Activated CD4-positive, alpha-beta memory T cell treated with anti-CD3 and anti-CD28 coated beads for 36 hours (primary cell): ENCODE measurements at regions not wholly inside any gene's neighbourhood (a gene's known extent, or its start where the extent isn't known, plus 50 kb on each side); places are given as distances from the start of the nearest gene placed in this dataset.

ENCODE experiments used
- CTCF ChIA-PET: fragments of 350-600 bp; sonication (Branson Sonifier 250); formaldehyde crosslinking; loops from one replicate; lab custom pipeline; 2021; ENCODE audit warnings: antibody characterized with exemption, inconsistent platforms; lab: Charles Lee
- POLR2A ChIA-PET: fragments of 350-600 bp; sonication (Branson Sonifier 250); formaldehyde crosslinking; loops from one replicate; lab custom pipeline; 2021; ENCODE audit warnings: antibody characterized with exemption; lab: Charles Lee
- DNase-seq: peaks from one replicate; pipeline ENCODE4 v3.0.0-alpha.2; 2020
- H3K27ac Mint-ChIP-seq: one replicate; pipeline ENCODE4 v1.8.0; 2021; ENCODE audit warnings: mixed read lengths
- H3K27me3 Mint-ChIP-seq: one replicate; pipeline ENCODE4 v1.8.0; 2021; ENCODE audit warnings: mixed read lengths
- H3K36me3 Mint-ChIP-seq: one replicate; pipeline ENCODE4 v1.8.0; 2021; ENCODE audit warnings: mixed read lengths
- H3K4me1 Mint-ChIP-seq: one replicate; pipeline ENCODE4 v1.8.0; 2021; ENCODE audit warnings: low read depth, mixed read lengths
- H3K4me3 Mint-ChIP-seq: one replicate; pipeline ENCODE4 v1.8.0; 2021; ENCODE audit warnings: mild to moderate bottlenecking, mixed read lengths
- H3K9me3 Mint-ChIP-seq: one replicate; pipeline ENCODE4 v1.8.0; 2021; ENCODE audit warnings: mixed read lengths
- intact Hi-C: fragments of 100-400 bp; cut with micrococcal nuclease; formaldehyde crosslinking; loops from one replicate; pipeline ENCODE4 v1.15.1; 2023

DNA sequence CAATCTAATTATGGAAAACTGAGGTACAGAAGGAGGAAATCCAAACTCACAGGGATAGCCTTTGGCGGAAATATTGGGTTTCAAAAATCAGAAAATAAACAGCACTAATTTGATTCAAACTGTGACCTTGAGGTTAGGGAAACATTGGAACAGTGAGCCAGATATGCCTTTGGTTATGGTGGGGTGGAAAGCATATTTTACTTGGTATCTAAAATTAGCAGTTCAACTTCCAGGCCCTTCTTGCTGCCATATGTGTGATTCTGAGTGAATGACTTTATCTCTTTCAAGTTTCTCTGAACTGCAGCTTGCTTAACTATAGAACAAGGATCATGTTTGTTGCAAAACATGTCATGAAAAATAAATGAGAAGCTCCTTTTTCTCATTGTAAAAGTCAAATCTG lies 240.9 kb upstream of the VEGFC start:
- CTCF ChIA-PET: interaction anchor here (3.1 kb wide), 1 partner anchor 14 kb away, joined by 10 read pairs; no protein-coding TSS in a partner anchor

DNA sequence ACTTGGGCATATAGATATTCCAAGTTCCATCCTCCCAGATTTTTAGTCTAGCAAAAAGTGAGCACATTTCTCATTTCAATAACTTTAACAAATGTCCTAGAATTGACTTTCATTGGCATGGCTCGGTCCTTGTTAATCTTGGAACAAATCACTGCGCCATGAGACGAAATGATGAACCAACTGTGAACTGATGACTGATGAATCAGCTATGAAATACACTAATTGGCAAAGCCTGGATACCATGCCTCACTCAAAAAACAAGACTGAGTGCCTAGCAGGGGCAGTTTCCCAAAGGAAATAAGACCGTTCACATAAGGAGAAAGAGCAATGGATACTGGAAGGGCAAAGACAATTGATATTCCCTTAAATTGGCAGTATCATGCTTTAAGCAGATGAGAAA lies 248.6 kb upstream of the VEGFC start:
- POLR2A ChIA-PET: no interaction called here
- Mint-ChIP-seq H3K4me1 (no peaks in the 10 kb centered on the region), H3K36me3 (no peaks in the 10 kb centered on the region), H3K27ac (no peak overlapping the region), H3K9me3 (no peaks in the 10 kb centered on the region), H3K4me3 (no peak overlapping the region), H3K27me3 (peaks cover 3% of the 10 kb centered on the region)
- intact Hi-C loops: loop anchor here (10.0 kb wide), 1 partner anchor 387 kb away; no protein-coding TSS in a partner anchor
- no peak for DNase-seq
- CTCF ChIA-PET: interaction anchor here (2.4 kb wide), 1 partner anchor 11 kb away, joined by 9 read pairs; no protein-coding TSS in a partner anchor

More for the DNA sequence above, 240.9 kb upstream of the VEGFC start:
- Mint-ChIP-seq H3K9me3 (no peaks in the 10 kb centered on the region), H3K4me3 (no peak overlapping the region), H3K27ac (no peak overlapping the region), H3K4me1 (no peaks in the 10 kb centered on the region), H3K36me3 (no peaks in the 10 kb centered on the region), H3K27me3 (peaks cover 3% of the 10 kb centered on the region)
- intact Hi-C loops: no loop called here
- POLR2A ChIA-PET: no interaction called here
- no peak for DNase-seq

DNA sequence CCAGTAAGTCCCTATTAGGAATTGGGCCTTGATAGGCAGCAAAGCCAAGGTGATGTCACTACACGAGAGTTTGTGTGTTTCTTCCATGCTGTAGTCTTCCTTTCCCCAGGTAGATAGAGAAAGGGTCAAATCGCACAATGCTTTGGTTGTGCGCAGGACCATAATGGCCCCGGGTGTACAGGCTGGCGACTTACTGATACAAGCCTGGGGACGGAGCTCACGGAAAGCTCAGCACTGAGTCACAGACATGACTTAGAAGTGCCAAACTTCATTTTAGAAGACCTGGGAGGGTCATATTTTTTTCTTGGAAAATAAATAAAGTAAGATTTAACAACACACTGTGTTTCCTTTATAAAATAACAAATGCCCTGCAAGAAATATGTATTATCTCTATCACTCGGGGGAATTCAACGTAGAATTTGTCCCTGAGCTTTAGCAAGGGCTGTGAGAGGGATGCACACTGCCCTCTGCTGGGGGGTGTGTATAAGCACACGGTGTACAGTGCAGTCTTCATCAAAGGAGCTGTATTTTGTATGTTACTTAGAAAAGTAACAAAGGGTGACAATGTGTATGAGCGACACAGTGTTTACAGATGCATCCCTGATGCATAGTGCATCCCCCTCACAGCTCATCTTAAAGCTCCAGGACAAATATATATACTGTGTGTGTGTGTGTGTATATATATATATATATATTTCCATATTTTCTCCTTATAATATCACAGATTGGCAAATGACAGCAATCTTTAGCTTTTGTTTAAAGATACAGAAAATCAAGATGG lies 254.5 kb upstream of the VEGFC start:
- Mint-ChIP-seq H3K9me3 (no peaks in the 10 kb centered on the region), H3K36me3 (no peaks in the 10 kb centered on the region), H3K27me3 (peaks cover 3% of the 10 kb centered on the region), H3K4me3 (no peak overlapping the region), H3K27ac (no peak overlapping the region), H3K4me1 (no peaks in the 10 kb centered on the region)
- POLR2A ChIA-PET: no interaction called here
- intact Hi-C loops: loop anchor here (5.0 to 10.0 kb wide), 4 partner anchors 255 to 1100 kb away; partner anchors contain the start of gene VEGFC
- CTCF ChIA-PET: interaction anchor here (0.5 to 3.2 kb wide), 27 partner anchors 9 to 1103 kb away, joined by 3 to 54 read pairs (median 4); partner anchors contain the start of gene NEIL3
- peak; percentile 59 for DNase-seq

GRCh38 chr4:177047851-177048174 lies 255.1 kb upstream of the VEGFC start:
- DNase-seq: no peak
- ChIA-PET CTCF (interaction anchor here (0.5 to 3.2 kb wide), 26 partner anchors 10 to 1103 kb away, joined by 3 to 54 read pairs (median 4); partner anchors contain the start of gene NEIL3), POLR2A (no interaction called here)
- no peaks in the 10 kb centered on the region for H3K36me3 Mint-ChIP-seq
- H3K9me3 Mint-ChIP-seq: no peaks in the 10 kb centered on the region
- H3K4me1 Mint-ChIP-seq: no peaks in the 10 kb centered on the region
- intact Hi-C loops: loop anchor here (5.0 to 10.0 kb wide), 4 partner anchors 256 to 1101 kb away; partner anchors contain the start of gene VEGFC
- H3K27me3 Mint-ChIP-seq: peaks cover 3% of the 10 kb centered on the region
- H3K27ac Mint-ChIP-seq: no peak overlapping the region
- no peak overlapping the region for H3K4me3 Mint-ChIP-seq

DNA sequence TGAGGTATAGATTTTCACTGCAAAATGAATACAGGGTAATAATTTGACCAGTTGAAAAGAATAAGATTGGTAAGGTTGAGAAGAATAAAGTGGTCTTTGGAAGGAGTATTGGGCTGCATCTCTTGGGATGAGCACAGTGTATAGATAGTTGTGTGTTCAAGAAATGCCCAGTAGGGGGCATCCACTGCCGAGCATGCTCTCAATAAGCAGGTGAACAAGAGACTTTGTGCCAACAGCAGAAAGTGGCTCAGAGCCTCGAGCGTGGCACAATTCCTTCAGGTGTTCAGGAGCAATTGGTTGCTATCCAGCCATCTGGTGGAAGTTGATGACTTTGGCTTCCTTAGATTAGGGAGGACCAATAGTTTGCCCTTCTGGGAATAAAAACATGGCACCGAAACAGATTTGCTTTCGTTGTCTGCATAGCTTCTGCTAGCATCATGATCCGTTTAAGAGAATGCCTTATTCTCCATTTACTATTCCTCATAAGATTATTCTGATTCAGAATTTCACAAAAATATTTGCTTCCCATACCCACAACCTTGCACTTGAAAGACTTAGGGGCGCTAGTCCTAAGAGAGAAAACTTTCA lies 258.1 kb upstream of the NEIL3 start:
- intact Hi-C loops: loop anchor here (2.0 kb wide), 1 partner anchor 287 kb away; no protein-coding TSS in a partner anchor
- CTCF ChIA-PET: interaction anchor here (0.7 to 2.8 kb wide), 5 partner anchors 10 to 1029 kb away, joined by 3 to 9 read pairs (median 3); no protein-coding TSS in a partner anchor
- Mint-ChIP-seq H3K4me1 (no peaks in the 10 kb centered on the region), H3K27me3 (peaks cover 3% of the 10 kb centered on the region), H3K27ac (no peak overlapping the region), H3K4me3 (no peak overlapping the region), H3K36me3 (no peaks in the 10 kb centered on the region), H3K9me3 (no peaks in the 10 kb centered on the region)
- DNase-seq: peak; percentile 16
- POLR2A ChIA-PET: no interaction called here

DNA sequence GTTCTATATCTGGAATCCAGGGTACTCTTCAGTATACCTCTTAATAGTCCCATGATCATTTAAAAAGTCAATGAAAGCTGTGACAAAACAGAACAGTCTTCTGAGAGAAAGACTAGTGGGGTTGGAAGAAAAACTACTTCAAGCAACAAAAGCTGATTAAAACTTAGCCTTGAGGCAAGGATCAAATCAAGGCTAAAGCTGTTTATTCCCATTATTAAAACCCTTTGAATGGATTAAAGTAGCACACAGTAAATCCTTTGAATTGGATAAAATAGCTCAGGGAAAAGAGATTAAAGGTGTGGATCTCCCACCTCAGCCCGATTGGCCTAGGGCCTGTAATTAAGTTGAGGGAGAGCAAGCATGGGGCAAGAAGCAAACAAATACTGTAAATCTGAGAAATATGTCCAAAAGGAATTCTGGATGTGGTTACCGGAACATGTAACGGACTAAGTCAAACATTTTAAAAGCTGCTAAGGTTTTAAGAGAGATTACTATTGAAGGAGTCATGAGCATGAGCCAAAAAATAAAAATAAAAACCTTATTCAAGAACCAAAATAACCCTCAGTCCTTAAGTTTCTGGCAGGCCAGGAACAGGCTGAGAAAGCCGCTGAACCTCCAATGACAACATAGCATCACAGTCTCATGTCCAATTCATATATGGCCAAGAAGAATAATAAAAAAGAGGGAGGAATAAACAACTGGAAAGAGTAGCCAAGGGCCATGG lies 257.3 kb upstream of the NEIL3 start:
- ChIA-PET CTCF (interaction anchor here (1.2 to 2.8 kb wide), 3 partner anchors 11 to 287 kb away, joined by 3 to 9 read pairs (median 5); no protein-coding TSS in a partner anchor), POLR2A (no interaction called here)
- intact Hi-C loops: no loop called here
- Mint-ChIP-seq H3K9me3 (no peaks in the 10 kb centered on the region), H3K4me3 (no peak overlapping the region), H3K4me1 (no peaks in the 10 kb centered on the region), H3K27ac (no peak overlapping the region), H3K27me3 (peaks cover 3% of the 10 kb centered on the region), H3K36me3 (no peaks in the 10 kb centered on the region)
- no peak for DNase-seq

- intact Hi-C loops: no loop called here
- CTCF ChIA-PET: interaction anchor here (3.8 kb wide), 1 partner anchor 9 kb away, joined by 31 read pairs; no protein-coding TSS in a partner anchor
Observed at GRCh38 chr4:177057186-177057585, 252.5 kb upstream of the NEIL3 start.

GRCh38 chr4:177064116-177064515 lies 245.6 kb upstream of the NEIL3 start:
- H3K4me3 Mint-ChIP-seq: no peak overlapping the region
- no peaks in the 10 kb centered on the region for H3K4me1 Mint-ChIP-seq
- intact Hi-C loops: no loop called here
- no peak for DNase-seq
- H3K36me3 Mint-ChIP-seq: no peaks in the 10 kb centered on the region
- CTCF ChIA-PET: interaction anchor here (1.2 kb wide), 1 partner anchor 17 kb away, joined by 5 read pairs; no protein-coding TSS in a partner anchor
- H3K9me3 Mint-ChIP-seq: no peaks in the 10 kb centered on the region
- POLR2A ChIA-PET: no interaction called here
- H3K27ac Mint-ChIP-seq: no peak overlapping the region
- H3K27me3 Mint-ChIP-seq: peaks cover 2% of the 10 kb centered on the region

More at GRCh38 chr4:177057186-177057585, 252.5 kb upstream of the NEIL3 start:
- H3K9me3 Mint-ChIP-seq: no peaks in the 10 kb centered on the region
- no peak overlapping the region for H3K4me3 Mint-ChIP-seq
- H3K27ac Mint-ChIP-seq: no peak overlapping the region
- POLR2A ChIA-PET: interaction anchor here (0.6 kb wide), 1 partner anchor 104 kb away, joined by 5 read pairs; no protein-coding TSS in a partner anchor
- no peaks in the 10 kb centered on the region for H3K4me1 Mint-ChIP-seq
- DNase-seq: no peak
- H3K36me3 Mint-ChIP-seq: no peaks in the 10 kb centered on the region
- peaks cover 2% of the 10 kb centered on the region for H3K27me3 Mint-ChIP-seq

DNA sequence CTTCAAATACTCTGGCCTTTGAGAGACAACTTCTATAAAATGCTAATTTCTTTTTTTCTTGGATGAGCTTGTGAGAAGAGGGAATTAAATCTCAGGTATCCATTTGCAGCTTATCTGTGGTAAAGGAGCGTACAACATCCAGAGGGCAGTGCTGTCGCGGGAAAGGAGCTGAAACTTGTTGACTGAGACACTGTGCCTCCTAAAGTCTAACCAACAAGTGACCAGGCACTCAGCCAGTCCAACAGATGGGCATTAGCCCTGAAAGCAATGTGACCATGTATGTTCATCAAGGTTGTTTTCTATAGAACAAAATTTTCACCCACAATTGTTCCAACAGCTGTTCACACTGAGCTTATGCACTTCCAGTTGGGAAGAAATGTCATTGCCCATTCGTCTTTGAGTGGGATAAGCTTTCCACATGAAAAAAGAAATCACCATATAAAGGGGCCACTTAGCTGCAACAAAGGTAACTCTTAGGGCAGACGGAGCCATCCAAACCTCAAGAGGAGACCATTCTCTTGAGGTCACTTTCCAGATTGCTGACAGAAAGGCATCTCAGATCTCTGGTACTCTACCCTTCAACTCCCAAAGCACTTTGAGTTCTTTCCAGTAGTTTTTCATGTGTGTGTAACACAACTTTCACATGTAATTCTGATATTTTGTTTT lies 244.8 kb upstream of the NEIL3 start:
- H3K9me3 Mint-ChIP-seq: no peaks in the 10 kb centered on the region
- H3K27ac Mint-ChIP-seq: no peak overlapping the region
- ChIA-PET POLR2A (no interaction called here), CTCF (interaction anchor here (1.0 to 1.2 kb wide), 2 partner anchors 10 to 18 kb away, joined by 3 to 5 read pairs; no protein-coding TSS in a partner anchor)
- DNase-seq: no peak
- no peak overlapping the region for H3K4me3 Mint-ChIP-seq
- no peaks in the 10 kb centered on the region for H3K36me3 Mint-ChIP-seq
- intact Hi-C loops: no loop called here
- no peaks in the 10 kb centered on the region for H3K4me1 Mint-ChIP-seq
- no peaks in the 10 kb centered on the region for H3K27me3 Mint-ChIP-seq

DNA sequence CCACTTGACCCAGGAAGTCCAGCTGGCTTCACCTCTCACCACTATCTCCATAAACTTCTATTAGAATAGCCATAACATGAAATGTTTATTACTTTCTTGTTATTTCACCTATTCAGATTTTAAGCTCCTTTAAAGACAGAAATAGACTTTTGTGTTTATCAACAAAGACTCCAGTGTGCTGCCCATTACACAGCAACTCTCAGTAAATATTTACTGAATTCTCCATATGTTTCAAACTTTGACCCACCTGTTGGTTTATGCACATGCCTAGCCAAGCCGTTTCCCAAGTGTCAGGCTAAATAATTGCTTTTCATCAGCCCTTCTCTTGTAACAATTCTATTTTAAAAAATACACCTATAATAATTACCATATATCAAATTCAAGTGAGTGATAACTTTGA lies 242.9 kb upstream of the NEIL3 start:
- Mint-ChIP-seq H3K27me3 (no peaks in the 10 kb centered on the region), H3K36me3 (no peaks in the 10 kb centered on the region), H3K9me3 (no peaks in the 10 kb centered on the region), H3K4me3 (no peak overlapping the region), H3K4me1 (no peaks in the 10 kb centered on the region), H3K27ac (no peak overlapping the region)
- CTCF ChIA-PET: no interaction called here
- intact Hi-C loops: no loop called here
- no peak for DNase-seq
- POLR2A ChIA-PET: no interaction called here

DNA sequence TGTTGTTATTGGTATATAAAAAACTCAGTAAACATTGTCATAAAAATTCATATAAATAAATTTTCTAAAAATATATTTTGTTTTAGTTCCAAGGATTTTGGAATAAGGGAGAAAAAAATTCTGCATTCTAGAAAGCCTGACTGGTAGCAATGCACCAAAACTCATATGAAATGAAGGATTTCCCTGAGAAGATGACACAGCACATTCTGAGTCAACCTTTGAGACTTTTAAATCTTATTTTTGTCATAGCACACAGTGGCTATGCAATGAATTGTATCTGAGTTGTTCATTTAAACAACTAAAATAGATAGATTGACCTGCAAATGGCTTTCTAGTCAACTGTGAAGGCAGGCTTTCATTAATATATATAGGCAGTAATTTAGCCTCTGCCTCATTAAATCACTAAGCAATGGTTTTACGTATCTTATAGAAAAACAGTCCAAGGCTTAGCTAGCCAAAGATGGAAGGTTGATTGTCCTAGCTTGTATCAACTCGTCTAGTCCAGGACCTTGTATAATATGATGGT lies 239.1 kb upstream of the NEIL3 start:
- Mint-ChIP-seq H3K36me3 (no peaks in the 10 kb centered on the region), H3K27me3 (no peaks in the 10 kb centered on the region), H3K27ac (no peak overlapping the region), H3K9me3 (no peaks in the 10 kb centered on the region), H3K4me1 (no peaks in the 10 kb centered on the region), H3K4me3 (no peak overlapping the region)
- intact Hi-C loops: no loop called here
- ChIA-PET CTCF (no interaction called here), POLR2A (no interaction called here)
- no peak for DNase-seq
